Osteoblast (primary cell): ENCODE measurements at regions not wholly inside any gene's neighbourhood (a gene's known extent, or its start where the extent isn't known, plus 50 kb on each side); places are given as distances from the start of the nearest gene placed in this dataset.

Experiments
- DNase-seq: peaks from one replicate; pipeline ENCODE4 v3.0.0; 2011; ENCODE audit warnings: low spot score, mixed read lengths; ENCODE audit not compliant: insufficient read length; ENCODE audit errors: missing footprints
- H2AFZ ChIP-seq: 2 replicates; pipeline ENCODE4 v1.6.0; 2011; ENCODE audit warnings: mild to moderate bottlenecking, low read length
- H3K27ac ChIP-seq: 2 replicates; pipeline ENCODE4 v1.5.1; 2011; ENCODE audit warnings: mild to moderate bottlenecking, low read depth, low read length, moderate library complexity
- H3K27me3 ChIP-seq: 2 replicates; pipeline ENCODE4 v1.6.0; 2012; ENCODE audit warnings: mild to moderate bottlenecking, control low read depth, inconsistent platforms, low read length, moderate library complexity; ENCODE audit not compliant: insufficient read depth
- H3K36me3 ChIP-seq: 2 replicates; pipeline ENCODE4 v1.5.1; 2011; ENCODE audit warnings: mild to moderate bottlenecking, low read length, control low read depth, moderate library complexity; ENCODE audit not compliant: insufficient read depth
- H3K4me1 ChIP-seq: 2 replicates; pipeline ENCODE4 v1.5.1; 2011; ENCODE audit warnings: mild to moderate bottlenecking, low read length, control low read depth, moderate library complexity; ENCODE audit not compliant: insufficient read depth
- H3K4me2 ChIP-seq: 2 replicates; pipeline ENCODE4 v1.6.0; 2011; ENCODE audit warnings: mild to moderate bottlenecking, low read length; ENCODE audit not compliant: insufficient read depth
- H3K4me3 ChIP-seq: fragments of 200-600 bp; sonication (generic); 3 replicates; pipeline ENCODE4 v1.5.1; 2012; ENCODE audit warnings: mild to moderate bottlenecking, low read length, inconsistent platforms; ENCODE audit not compliant: insufficient read depth
- H3K79me2 ChIP-seq: 2 replicates; pipeline ENCODE4 v1.6.0; 2012; ENCODE audit warnings: mild to moderate bottlenecking, low read length, control low read depth, inconsistent platforms; ENCODE audit not compliant: insufficient read depth
- H3K9me3 ChIP-seq: 2 replicates; pipeline ENCODE4 v1.5.1; 2011; ENCODE audit warnings: low read depth, low read length, control low read depth
- H4K20me1 ChIP-seq: 2 replicates; pipeline ENCODE4 v1.6.0; 2012; ENCODE audit warnings: mild to moderate bottlenecking, low read length, control low read depth; ENCODE audit not compliant: insufficient read depth
- TF ChIP-seq, protein P1 (sequence below): IDR thresholded peaks from 2 replicates; pipeline ENCODE4 v1.5.1; 2011; ENCODE audit warnings: mild to moderate bottlenecking, low read depth, low read length, moderate library complexity; ENCODE audit errors: extremely low read depth

DNA sequence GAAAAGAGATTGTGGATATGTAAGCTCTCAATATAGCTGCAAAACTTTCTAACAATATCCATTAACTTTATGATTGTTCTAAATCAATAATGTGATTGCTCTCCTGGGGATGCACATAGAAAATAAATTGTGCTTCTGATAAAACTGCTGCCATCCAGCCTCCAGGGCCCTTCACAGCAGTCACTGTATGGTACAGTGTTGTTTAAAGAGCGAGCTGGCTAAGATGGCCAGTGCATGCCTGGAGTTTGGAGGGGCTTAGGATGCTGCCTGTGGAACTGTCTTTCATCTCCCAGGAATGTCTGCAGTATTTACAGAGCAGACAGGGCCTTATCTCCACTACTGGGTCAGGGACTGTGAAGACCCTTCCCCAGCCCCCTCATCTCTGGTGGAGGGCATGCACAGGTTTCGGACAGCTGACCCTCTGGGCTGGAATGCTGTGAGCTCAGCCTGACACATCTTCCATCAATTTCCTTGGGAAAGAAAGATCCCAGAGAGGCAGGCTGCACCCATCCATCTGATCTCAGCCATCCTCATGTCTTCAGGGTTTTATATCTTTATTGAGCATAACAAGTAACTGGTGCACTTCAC, 137.0 kb downstream of the PLPP3 start:
- TF ChIP-seq, protein P1, sequence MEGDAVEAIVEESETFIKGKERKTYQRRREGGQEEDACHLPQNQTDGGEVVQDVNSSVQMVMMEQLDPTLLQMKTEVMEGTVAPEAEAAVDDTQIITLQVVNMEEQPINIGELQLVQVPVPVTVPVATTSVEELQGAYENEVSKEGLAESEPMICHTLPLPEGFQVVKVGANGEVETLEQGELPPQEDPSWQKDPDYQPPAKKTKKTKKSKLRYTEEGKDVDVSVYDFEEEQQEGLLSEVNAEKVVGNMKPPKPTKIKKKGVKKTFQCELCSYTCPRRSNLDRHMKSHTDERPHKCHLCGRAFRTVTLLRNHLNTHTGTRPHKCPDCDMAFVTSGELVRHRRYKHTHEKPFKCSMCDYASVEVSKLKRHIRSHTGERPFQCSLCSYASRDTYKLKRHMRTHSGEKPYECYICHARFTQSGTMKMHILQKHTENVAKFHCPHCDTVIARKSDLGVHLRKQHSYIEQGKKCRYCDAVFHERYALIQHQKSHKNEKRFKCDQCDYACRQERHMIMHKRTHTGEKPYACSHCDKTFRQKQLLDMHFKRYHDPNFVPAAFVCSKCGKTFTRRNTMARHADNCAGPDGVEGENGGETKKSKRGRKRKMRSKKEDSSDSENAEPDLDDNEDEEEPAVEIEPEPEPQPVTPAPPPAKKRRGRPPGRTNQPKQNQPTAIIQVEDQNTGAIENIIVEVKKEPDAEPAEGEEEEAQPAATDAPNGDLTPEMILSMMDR, result no peak
- DNase-seq, result peak; percentile 62

GRCh38 chr1:56441601-56442000, 137.8 kb downstream of the PLPP3 start:
- H3K27ac ChIP-seq, result no peak overlapping the region
- H3K27me3 ChIP-seq, result no peaks in the 10 kb centered on the region
- no peak overlapping the region for H3K4me3 ChIP-seq
- H3K36me3 ChIP-seq, result no peaks in the 10 kb centered on the region
- no peaks in the 10 kb centered on the region for H3K4me1 ChIP-seq
- H3K79me2 ChIP-seq, result no peaks in the 10 kb centered on the region
- no peak overlapping the region for H3K4me2 ChIP-seq
- no peaks in the 10 kb centered on the region for H4K20me1 ChIP-seq
- no peak overlapping the region for H2AFZ ChIP-seq
- no peaks in the 10 kb centered on the region for H3K9me3 ChIP-seq
- DNase-seq, result no peak
- TF ChIP-seq, protein P1, result no peak

More for the DNA sequence above, 137.0 kb downstream of the PLPP3 start:
- Histone ChIP-seq H3K4me1 (peaks cover 3% of the 10 kb centered on the region), H3K27me3 (no peaks in the 10 kb centered on the region), H3K27ac (no peak overlapping the region), H2AFZ (no peak overlapping the region), H3K9me3 (no peaks in the 10 kb centered on the region), H3K79me2 (no peaks in the 10 kb centered on the region), H3K4me3 (no peak overlapping the region), H4K20me1 (no peaks in the 10 kb centered on the region), H3K36me3 (no peaks in the 10 kb centered on the region), H3K4me2 (no peak overlapping the region)

DNA sequence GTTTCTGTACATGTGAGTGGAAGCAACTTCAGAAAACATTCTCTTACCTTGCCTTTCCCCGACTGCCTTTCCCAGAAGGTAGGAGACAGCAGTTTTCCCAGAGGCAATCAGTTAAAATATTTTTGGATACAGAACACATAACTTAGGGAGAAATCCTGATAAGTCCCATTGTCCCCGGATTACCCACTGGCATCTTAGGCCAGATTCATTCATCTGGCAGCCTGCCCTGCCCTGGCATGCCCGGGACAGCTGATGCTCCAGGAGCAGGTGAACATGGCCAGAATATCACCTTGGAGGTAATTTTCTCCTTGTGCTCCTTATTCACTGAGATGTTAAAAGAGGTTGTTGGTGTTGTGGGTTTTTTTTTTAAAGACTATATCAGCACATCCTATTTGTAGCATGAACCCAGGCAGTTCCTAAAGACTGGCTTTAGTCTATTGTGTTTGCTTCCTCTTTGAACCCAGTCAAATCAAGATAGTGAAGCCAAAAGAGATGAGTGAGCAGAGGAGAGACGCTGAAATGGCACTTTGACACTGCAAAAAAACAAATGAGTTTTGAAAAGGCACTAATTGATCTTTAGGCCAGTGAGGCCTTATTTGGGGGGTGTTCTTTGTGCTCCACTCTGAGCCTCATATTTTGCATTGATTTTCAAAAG, 139.6 kb downstream of the PLPP3 start:
- Histone ChIP-seq H3K4me2 (no peak overlapping the region), H4K20me1 (no peaks in the 10 kb centered on the region), H3K4me3 (no peak overlapping the region), H3K4me1 (no peaks in the 10 kb centered on the region), H3K27ac (no peak overlapping the region), H3K79me2 (no peaks in the 10 kb centered on the region), H2AFZ (no peak overlapping the region), H3K36me3 (no peaks in the 10 kb centered on the region), H3K27me3 (no peaks in the 10 kb centered on the region), H3K9me3 (no peaks in the 10 kb centered on the region)
- TF ChIP-seq, protein P1, result no peak
- no peak for DNase-seq

GRCh38 chr1:56438901-56439551, 140.3 kb downstream of the PLPP3 start:
- Histone ChIP-seq H3K4me1 (no peaks in the 10 kb centered on the region), H3K27ac (no peak overlapping the region), H3K27me3 (no peaks in the 10 kb centered on the region), H4K20me1 (no peaks in the 10 kb centered on the region), H3K4me3 (no peak overlapping the region), H2AFZ (no peak overlapping the region), H3K4me2 (no peak overlapping the region), H3K9me3 (no peaks in the 10 kb centered on the region), H3K36me3 (no peaks in the 10 kb centered on the region), H3K79me2 (no peaks in the 10 kb centered on the region)
- TF ChIP-seq, protein P1, result no peak
- no peak for DNase-seq
